ENCODE measurements at regions not wholly inside any gene's neighbourhood (a gene's known extent, or its start where the extent isn't known, plus 50 kb on each side); places are given as distances from the start of the nearest gene placed in this dataset.

DNA sequence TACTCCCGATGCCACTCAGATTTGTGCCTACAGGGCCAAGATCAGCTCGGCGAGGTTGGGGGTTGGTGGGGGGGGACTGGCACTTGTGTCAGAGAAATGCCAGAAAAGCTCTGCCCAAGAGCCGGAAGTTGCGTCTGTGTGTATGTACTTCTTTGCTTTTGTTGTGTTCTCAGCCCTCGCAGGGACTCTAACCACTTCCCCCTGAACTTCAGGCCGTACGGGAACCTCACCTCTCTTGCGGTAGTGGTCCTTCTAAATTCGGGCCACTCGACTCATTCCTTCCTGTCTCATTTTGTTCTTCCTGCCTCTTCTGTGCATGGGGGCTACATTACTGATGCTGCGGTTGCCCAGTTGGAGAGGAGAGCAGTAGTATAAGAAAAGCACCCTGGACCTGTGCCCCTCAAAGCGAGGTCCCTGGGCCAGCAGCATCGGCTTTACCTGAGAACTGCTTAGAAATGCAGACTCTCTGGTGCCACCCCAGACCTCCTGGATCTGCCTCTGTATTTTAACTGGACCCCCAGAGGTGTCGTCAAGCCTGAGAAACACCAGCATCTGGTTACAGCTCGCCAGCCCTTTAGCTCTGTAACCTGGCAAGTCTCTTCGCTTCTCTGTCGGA is 146.3 kb upstream of the RPS6KA3 start:
- TF ChIP-seq, protein P1, sequence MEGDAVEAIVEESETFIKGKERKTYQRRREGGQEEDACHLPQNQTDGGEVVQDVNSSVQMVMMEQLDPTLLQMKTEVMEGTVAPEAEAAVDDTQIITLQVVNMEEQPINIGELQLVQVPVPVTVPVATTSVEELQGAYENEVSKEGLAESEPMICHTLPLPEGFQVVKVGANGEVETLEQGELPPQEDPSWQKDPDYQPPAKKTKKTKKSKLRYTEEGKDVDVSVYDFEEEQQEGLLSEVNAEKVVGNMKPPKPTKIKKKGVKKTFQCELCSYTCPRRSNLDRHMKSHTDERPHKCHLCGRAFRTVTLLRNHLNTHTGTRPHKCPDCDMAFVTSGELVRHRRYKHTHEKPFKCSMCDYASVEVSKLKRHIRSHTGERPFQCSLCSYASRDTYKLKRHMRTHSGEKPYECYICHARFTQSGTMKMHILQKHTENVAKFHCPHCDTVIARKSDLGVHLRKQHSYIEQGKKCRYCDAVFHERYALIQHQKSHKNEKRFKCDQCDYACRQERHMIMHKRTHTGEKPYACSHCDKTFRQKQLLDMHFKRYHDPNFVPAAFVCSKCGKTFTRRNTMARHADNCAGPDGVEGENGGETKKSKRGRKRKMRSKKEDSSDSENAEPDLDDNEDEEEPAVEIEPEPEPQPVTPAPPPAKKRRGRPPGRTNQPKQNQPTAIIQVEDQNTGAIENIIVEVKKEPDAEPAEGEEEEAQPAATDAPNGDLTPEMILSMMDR (IDR thresholded peaks at IDR 0.05; ENCODE audit: insufficient read depth, low read depth, low read length) = no peak
- TF ChIP-seq EZH2 (IDR thresholded peaks at IDR 0.05; ENCODE audit: insufficient read depth, low read length) = no peak

Data from astrocyte (in vitro differentiated cells and primary cell).